Trophoblast cell (in vitro differentiated cells and primary cell): ENCODE measurements at regions not wholly inside any gene's neighbourhood (a gene's known extent, or its start where the extent isn't known, plus 50 kb on each side); places are given as distances from the start of the nearest gene placed in this dataset.

Experiments
- DNase-seq, 2 donors: peaks; one replicate each; pipeline ENCODE4 v3.0.0-alpha.2; 2016
- H2AFZ ChIP-seq: 2 replicates; pipeline ENCODE4 v1.6.1; 2013; ENCODE audit warnings: low read length, moderate library complexity, mild to moderate bottlenecking; ENCODE audit not compliant: insufficient read depth, poor library complexity
- H2AK5ac ChIP-seq: 2 replicates; pipeline ENCODE4 v1.6.1; 2013; ENCODE audit warnings: mild to moderate bottlenecking, low read length
- H2BK120ac ChIP-seq: 2 replicates; pipeline ENCODE4 v1.6.1; 2013; ENCODE audit warnings: low read length, mild to moderate bottlenecking, moderate library complexity; ENCODE audit not compliant: insufficient read depth, poor library complexity
- H2BK12ac ChIP-seq: 2 replicates; pipeline ENCODE4 v1.6.1; 2013; ENCODE audit warnings: mild to moderate bottlenecking, low read length, moderate library complexity
- H2BK5ac ChIP-seq: 2 replicates; pipeline ENCODE4 v1.6.1; 2013; ENCODE audit warnings: low read length, low read depth, moderate library complexity, mild to moderate bottlenecking; ENCODE audit not compliant: poor library complexity
- H3K14ac ChIP-seq: 2 replicates; pipeline ENCODE4 v1.6.1; 2013; ENCODE audit warnings: mild to moderate bottlenecking, low read length
- H3K18ac ChIP-seq: 2 replicates; pipeline ENCODE4 v1.6.1; 2013; ENCODE audit warnings: mild to moderate bottlenecking, low read length
- H3K23ac ChIP-seq: 2 replicates; pipeline ENCODE4 v1.6.1; 2013; ENCODE audit warnings: low read length
- H3K27ac ChIP-seq: 2 replicates; pipeline ENCODE4 v1.5.1; 2013; ENCODE audit warnings: low read depth, mild to moderate bottlenecking, inconsistent platforms, low read length, moderate library complexity
- H3K27me3 ChIP-seq: 2 replicates; pipeline ENCODE4 v1.6.1; 2013; ENCODE audit warnings: inconsistent platforms, mild to moderate bottlenecking, low read length, moderate library complexity; ENCODE audit not compliant: insufficient read depth
- H3K36me3 ChIP-seq, 2 experiments: 1 replicate in 1 of 2; 2 replicates in 1 of 2; pipeline ENCODE4 v1.6.1; 2013; ENCODE audit warnings: low read length in 2 of 2, mild to moderate bottlenecking in 2 of 2, moderate library complexity in 1 of 2; ENCODE audit not compliant: insufficient read depth in 2 of 2, control insufficient read depth in 1 of 2
- H3K4ac ChIP-seq: 2 replicates; pipeline ENCODE4 v1.6.1; 2013; ENCODE audit warnings: low read depth, mild to moderate bottlenecking, low read length, moderate library complexity
- H3K4me1 ChIP-seq, 2 experiments: 1 replicate in 1 of 2; 2 replicates in 1 of 2; pipeline ENCODE4 v1.6.1; 2013; ENCODE audit warnings: low read length in 2 of 2, mild to moderate bottlenecking in 2 of 2, moderate library complexity in 1 of 2; ENCODE audit not compliant: insufficient read depth in 2 of 2, control insufficient read depth in 1 of 2
- H3K4me2 ChIP-seq: 2 replicates; pipeline ENCODE4 v1.6.1; 2013; ENCODE audit warnings: inconsistent platforms, mild to moderate bottlenecking, low read length, moderate library complexity
- H3K4me3 ChIP-seq: 2 replicates; pipeline ENCODE4 v1.5.1; 2013; ENCODE audit warnings: mild to moderate bottlenecking, low read depth, low read length, inconsistent platforms
- H3K79me1 ChIP-seq: one replicate; pipeline ENCODE4 v1.6.1; 2013; ENCODE audit warnings: low read length
- H3K79me2 ChIP-seq: 2 replicates; pipeline ENCODE4 v1.6.1; 2013; ENCODE audit warnings: low read length, mild to moderate bottlenecking; ENCODE audit not compliant: control insufficient read depth, insufficient read depth, poor library complexity
- H3K9ac ChIP-seq: 2 replicates; pipeline ENCODE4 v1.6.1; 2013; ENCODE audit warnings: mild to moderate bottlenecking, low read length
- H3K9me3 ChIP-seq: 2 replicates; pipeline ENCODE4 v1.6.1; 2013; ENCODE audit warnings: low read depth, mild to moderate bottlenecking, control low read depth, inconsistent platforms, low read length; ENCODE audit not compliant: insufficient read depth
- H4K12ac ChIP-seq: 2 replicates; pipeline ENCODE4 v1.6.1; 2013; ENCODE audit warnings: low read depth, mild to moderate bottlenecking, low read length, moderate library complexity
- H4K8ac ChIP-seq: 2 replicates; pipeline ENCODE4 v1.6.1; 2013; ENCODE audit warnings: low read depth, mild to moderate bottlenecking, low read length, moderate library complexity
- H4K91ac ChIP-seq: one replicate; pipeline ENCODE4 v1.6.1; 2013; ENCODE audit warnings: low read depth, mild to moderate bottlenecking, low read length, moderate library complexity
- whole genome bisulfite sequencing: extraction: QIAGEN DNeasy Blood & Tissue Kit; methylation state at CpG from one replicate; pipeline ENCODE4 v1.1.7; 2013; ENCODE audit warnings: missing lambda C conversion rate; ENCODE audit not compliant: insufficient read length, insufficient coverage; ENCODE audit errors: extremely low coverage; 5-methylcytosine and 5-hydroxymethylcytosine counted together

DNA sequence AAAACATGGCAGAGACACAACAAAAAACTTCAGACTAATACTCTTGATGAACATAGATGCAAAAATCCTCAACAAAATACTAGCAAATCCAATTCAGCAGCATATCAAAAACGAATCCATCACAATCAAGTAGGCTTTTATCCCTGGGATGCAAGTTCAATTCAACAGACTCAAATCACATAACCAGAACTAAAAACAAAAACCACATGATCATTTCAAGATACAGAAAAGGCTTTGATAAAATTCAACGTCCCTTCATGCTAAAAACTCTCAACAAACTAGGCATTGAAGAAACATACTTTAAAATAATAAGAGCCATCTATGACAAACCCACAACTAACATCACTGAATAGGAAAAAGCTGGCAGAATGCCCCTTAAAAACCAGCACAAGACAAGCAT is 93.6 kb downstream of the TUSC1 start:
- H4K91ac ChIP-seq = no peak overlapping the region
- H3K27ac ChIP-seq = no peak overlapping the region
- no peaks in the 10 kb centered on the region for H3K79me1 ChIP-seq
- no peak overlapping the region for H3K4me3 ChIP-seq
- no peak overlapping the region for H2BK120ac ChIP-seq
- H2AFZ ChIP-seq = no peak overlapping the region
- no peak overlapping the region for H4K8ac ChIP-seq
- no peak overlapping the region for H3K4ac ChIP-seq
- H4K12ac ChIP-seq = no peak overlapping the region
- H3K27me3 ChIP-seq = no peaks in the 10 kb centered on the region
- no peaks in the 10 kb centered on the region for H3K79me2 ChIP-seq
- H3K4me2 ChIP-seq = no peak overlapping the region
- H3K9ac ChIP-seq = no peak overlapping the region
- no peak overlapping the region for H2AK5ac ChIP-seq
- no peak for DNase-seq
- H3K23ac ChIP-seq = no peak overlapping the region
- no CpG with 5 or more reads among the region's 2 CpGs for WGBS
- H2BK12ac ChIP-seq = no peak overlapping the region
- H3K9me3 ChIP-seq = no peaks in the 10 kb centered on the region
- H3K36me3 ChIP-seq = no peaks in the 10 kb centered on the region
- H3K18ac ChIP-seq = no peak overlapping the region
- H3K14ac ChIP-seq = no peak overlapping the region
- no peaks in the 10 kb centered on the region for H3K4me1 ChIP-seq
- no peak overlapping the region for H2BK5ac ChIP-seq

DNA sequence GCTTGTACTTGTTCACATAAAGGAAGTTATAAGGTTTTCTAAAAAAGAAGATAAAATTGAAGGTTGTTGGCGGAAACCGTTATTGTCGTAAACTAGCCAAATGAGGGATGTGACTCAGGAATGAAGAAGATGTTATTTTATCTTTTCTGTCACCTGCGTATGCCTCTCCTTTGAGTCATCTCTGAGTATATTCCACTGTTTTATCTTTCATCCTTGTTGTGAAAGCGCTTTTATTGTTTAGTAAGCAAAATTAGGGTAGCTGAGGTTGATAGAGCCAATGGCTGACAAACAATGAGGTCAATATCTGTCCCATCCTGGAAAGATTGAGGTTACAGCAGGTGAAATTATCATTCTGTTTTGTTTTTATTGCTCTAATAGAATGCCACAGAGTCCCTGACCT is 105.0 kb downstream of the TUSC1 start:
- Histone ChIP-seq H3K9ac (no peak overlapping the region), H2BK12ac (no peak overlapping the region), H3K14ac (no peak overlapping the region), H3K4me1 (no peaks in the 10 kb centered on the region), H4K91ac (no peak overlapping the region), H3K4me2 (no peak overlapping the region), H2BK120ac (no peak overlapping the region), H2BK5ac (no peak overlapping the region), H4K12ac (no peak overlapping the region), H3K4ac (no peak overlapping the region), H4K8ac (no peak overlapping the region), H3K79me2 (no peaks in the 10 kb centered on the region), H3K4me3 (no peak overlapping the region), H3K27me3 (no peaks in the 10 kb centered on the region), H3K23ac (no peak overlapping the region), H2AK5ac (no peak overlapping the region), H3K79me1 (no peaks in the 10 kb centered on the region), H3K9me3 (no peaks in the 10 kb centered on the region), H3K27ac (no peak overlapping the region), H3K18ac (no peak overlapping the region), H2AFZ (no peak overlapping the region), H3K36me3 (no peaks in the 10 kb centered on the region)
- 100% methylated on average over 3 of the region's 5 CpGs for WGBS
- DNase-seq = peak; percentile 7 to 62

DNA sequence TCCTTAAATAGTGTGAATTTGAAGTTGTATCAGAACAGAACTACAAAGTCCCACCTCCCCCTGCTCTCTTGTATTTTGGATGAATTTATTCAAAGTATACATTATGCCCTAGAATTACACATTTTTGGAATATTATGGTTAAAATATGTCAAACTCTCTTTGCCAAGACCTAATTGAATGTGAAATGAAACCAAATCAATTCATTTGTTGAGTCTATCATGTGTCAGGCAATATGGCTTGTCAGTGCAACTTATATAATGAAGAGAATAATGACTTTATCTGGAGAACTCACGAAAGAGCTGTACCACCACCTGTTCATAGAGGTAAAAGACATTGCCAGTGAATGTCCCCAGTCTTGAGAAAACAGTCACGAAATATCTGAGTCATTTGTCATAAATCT is 106.8 kb downstream of the TUSC1 start:
- DNase-seq = peak in 1 of 2 donors; percentile 35
- no peak overlapping the region for H4K91ac ChIP-seq
- H3K4me3 ChIP-seq = no peak overlapping the region
- H3K79me2 ChIP-seq = no peaks in the 10 kb centered on the region
- H3K4me1 ChIP-seq = no peaks in the 10 kb centered on the region
- H3K4ac ChIP-seq = no peak overlapping the region
- H3K79me1 ChIP-seq = no peaks in the 10 kb centered on the region
- H2AK5ac ChIP-seq = no peak overlapping the region
- H3K9ac ChIP-seq = no peak overlapping the region
- H3K18ac ChIP-seq = no peak overlapping the region
- H4K12ac ChIP-seq = no peak overlapping the region
- WGBS = no CpG with 5 or more reads among the region's 2 CpGs
- H3K36me3 ChIP-seq = no peaks in the 10 kb centered on the region
- H2BK12ac ChIP-seq = no peak overlapping the region
- H2BK5ac ChIP-seq = no peak overlapping the region
- H2BK120ac ChIP-seq = no peak overlapping the region
- no peak overlapping the region for H2AFZ ChIP-seq
- H3K14ac ChIP-seq = no peak overlapping the region
- no peak overlapping the region for H4K8ac ChIP-seq
- H3K27ac ChIP-seq = no peak overlapping the region
- H3K4me2 ChIP-seq = no peak overlapping the region
- no peaks in the 10 kb centered on the region for H3K27me3 ChIP-seq
- H3K23ac ChIP-seq = no peak overlapping the region
- H3K9me3 ChIP-seq = no peaks in the 10 kb centered on the region

DNA sequence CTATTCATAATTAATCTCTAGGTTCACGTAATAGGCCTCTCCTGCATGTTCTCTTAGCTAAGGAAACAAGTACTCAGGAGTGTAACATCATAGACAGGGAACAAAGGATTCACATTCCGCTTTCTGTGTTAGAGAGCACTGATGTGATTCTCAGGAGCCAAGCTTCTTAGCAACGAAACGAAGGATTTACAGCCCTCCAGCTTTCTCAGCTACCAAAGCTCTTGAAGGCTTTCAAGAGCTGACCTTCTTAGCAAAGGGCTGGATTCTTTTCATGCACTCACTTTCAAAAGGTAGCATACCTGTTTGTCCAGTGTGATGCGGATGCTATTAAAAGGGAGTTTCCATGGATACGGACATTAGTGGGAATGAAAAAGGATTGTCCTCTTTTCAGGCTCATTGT is 107.4 kb downstream of the TUSC1 start:
- no peak overlapping the region for H3K9ac ChIP-seq

More for the DNA sequence above, 107.4 kb downstream of the TUSC1 start:
- no peaks in the 10 kb centered on the region for H3K79me1 ChIP-seq
- no peak overlapping the region for H3K23ac ChIP-seq
- no peak overlapping the region for H3K27ac ChIP-seq
- H3K9me3 ChIP-seq = no peaks in the 10 kb centered on the region
- no peak overlapping the region for H2BK5ac ChIP-seq
- H4K8ac ChIP-seq = no peak overlapping the region
- no peak overlapping the region for H4K91ac ChIP-seq
- no peak overlapping the region for H2AK5ac ChIP-seq
- H4K12ac ChIP-seq = no peak overlapping the region
- no peak overlapping the region for H3K4me2 ChIP-seq
- no peaks in the 10 kb centered on the region for H3K27me3 ChIP-seq
- DNase-seq = peak; percentile 12 to 73
- H3K4me1 ChIP-seq = no peaks in the 10 kb centered on the region
- no peak overlapping the region for H3K18ac ChIP-seq
- H2BK120ac ChIP-seq = no peak overlapping the region
- no CpG with 5 or more reads among the region's 6 CpGs for WGBS
- H3K14ac ChIP-seq = no peak overlapping the region
- H3K79me2 ChIP-seq = no peaks in the 10 kb centered on the region
- no peak overlapping the region for H2AFZ ChIP-seq
- H3K4ac ChIP-seq = no peak overlapping the region
- H3K36me3 ChIP-seq = no peaks in the 10 kb centered on the region
- no peak overlapping the region for H3K4me3 ChIP-seq
- H2BK12ac ChIP-seq = no peak overlapping the region
